GM21515 (cell line): ENCODE measurements at regions not wholly inside any gene's neighbourhood (a gene's known extent, or its start where the extent isn't known, plus 50 kb on each side); places are given as distances from the start of the nearest gene placed in this dataset.

Experiments
- ATAC-seq: cut with Tn5 transposase; IDR thresholded peaks from one replicate; pipeline ENCODE4 v1.9.1; 2021; ENCODE audit not compliant: unreplicated experiment

DNA sequence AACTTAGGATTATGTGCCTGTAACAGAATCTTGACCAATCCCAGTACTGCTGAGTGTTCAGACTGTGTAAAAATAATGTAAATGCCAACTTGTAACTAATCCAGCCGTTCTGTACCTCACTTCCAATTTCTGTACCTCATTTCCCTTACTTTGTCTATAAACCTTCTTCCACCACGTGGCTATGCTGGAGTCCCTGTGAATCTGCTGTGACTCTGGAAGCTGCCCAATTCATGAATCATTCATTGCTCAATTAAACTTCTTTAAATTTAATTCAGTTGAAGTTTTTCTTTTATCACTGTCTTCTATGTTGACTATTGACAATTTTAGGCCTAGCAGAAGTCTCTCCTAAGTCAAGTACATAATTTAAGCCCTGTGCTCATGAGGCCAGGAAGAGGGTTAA, 215.3 kb upstream of the RHOBTB1 start:
- no peak for ATAC-seq

DNA sequence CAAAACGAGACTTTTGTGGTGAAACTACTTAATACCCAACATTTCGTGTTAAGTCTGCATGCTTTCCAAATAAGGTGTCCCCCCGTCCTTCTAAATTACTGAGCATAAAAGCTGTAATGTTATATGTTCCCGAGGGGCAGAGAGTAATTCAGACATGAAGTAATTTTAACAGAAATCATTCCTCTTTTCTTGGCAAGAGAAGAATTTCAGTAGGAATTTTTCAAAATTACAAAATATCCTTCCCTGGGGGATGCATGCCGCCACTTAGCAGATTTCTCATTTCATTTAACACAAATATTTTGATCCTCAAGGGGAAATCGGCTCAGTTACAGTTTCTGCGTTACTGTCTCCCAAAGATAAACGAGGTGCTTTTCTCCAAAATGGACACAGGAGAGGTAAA, 213.2 kb upstream of the RHOBTB1 start:
- no peak for ATAC-seq

DNA sequence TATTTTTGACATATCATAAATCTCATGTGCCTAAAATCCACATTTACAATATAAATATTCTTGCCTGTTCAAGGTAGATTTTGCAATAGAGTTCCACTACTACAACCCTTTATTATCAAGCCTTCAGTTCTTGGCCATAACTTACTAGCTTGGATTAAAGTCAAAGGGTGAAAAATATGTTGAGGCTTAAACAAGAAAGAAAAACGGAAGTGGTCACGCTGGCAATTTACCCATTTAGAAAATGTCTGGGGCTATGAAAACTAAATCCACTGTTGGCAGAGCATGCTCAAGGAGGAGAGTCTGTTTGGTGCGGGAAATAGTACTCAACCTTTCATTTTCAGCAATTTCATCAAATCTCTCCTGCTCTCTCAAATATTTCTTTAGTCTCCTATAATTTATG, 209.8 kb upstream of the RHOBTB1 start:
- ATAC-seq, result no peak

DNA sequence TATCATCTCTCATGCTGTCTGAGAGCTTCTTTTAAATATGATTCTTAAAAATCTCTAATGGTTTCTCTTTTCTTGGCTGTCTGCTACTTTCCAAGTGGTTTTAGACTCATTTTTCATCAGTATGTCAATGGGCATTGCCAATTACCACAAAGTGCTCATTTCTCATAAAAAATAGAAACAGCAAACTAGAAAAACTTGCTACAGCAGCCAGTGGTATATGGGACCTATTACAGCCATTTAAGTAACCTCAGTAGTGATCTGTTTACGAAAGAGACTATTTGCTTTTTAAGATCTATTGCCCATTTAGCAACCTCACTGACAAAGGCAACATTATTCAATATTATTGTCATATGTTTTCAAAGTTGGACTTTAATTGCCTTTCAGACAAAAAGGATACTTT, 207.1 kb upstream of the RHOBTB1 start:
- no peak for ATAC-seq

DNA sequence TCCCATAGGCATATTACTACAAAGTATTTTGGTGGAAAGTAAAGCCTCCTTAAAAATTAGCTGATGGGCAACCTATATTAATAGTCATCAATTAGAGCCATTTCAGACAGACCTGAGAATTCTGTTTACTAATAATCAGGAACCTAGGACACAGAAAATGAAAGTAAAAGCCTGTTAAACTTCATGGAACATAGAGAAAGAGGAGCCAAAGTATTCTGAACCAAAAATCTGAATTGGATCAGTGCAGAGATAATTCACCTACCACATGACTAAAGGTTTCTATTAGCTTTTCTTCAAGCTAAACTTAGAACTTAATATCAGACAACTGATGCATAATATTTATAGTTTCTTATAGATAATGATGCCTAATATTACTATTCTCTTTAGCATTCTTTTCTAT, 204.5 kb upstream of the RHOBTB1 start:
- no peak for ATAC-seq

DNA sequence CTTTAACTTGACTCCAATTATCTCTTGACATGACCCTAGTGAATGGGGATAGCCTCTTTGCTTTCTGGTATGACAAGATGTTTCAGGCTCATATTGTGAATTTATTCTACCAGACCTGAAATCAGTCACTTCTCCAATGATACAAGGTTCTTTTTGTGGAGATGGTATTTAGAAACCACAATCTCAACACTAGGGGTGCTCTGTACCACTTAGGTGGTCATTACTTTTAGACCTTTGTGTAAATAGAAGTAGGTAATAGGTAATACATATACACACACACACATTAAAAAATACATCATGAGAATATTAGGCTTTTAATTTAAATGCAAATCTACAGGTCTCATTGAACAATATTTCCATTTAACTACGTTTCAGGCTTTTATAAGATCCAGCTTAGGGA, 199.0 kb upstream of the RHOBTB1 start:
- no peak for ATAC-seq

DNA sequence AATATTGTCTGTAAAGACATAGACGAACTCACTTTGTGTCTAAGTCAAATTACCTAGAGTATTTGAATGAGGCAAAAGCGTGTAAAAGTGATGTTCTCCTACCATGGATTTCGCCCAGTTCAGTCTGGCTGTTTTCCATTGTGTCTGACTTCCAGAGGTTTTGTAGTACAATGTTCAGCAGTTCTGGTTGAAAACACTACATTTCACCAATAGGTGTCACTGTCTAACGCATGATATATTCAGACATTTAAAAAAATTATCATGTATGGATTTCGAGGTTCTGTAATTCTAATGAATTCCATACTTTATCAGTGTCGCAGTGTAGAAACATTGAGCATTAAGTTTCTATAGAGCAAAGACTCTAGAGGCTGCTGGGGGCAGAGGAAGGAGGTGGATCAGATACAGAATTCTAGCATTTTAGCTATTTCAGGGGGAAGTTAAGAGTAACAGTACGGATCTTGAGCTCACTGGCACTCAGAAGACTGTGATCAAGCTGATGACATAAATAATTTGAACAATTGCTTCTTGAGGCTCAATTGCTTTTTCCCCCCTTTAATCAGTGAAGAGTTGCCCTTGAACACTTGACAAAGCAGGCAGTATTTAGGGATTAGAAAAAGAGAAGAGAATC, 196.9 kb upstream of the RHOBTB1 start:
- ATAC-seq, result no peak

DNA sequence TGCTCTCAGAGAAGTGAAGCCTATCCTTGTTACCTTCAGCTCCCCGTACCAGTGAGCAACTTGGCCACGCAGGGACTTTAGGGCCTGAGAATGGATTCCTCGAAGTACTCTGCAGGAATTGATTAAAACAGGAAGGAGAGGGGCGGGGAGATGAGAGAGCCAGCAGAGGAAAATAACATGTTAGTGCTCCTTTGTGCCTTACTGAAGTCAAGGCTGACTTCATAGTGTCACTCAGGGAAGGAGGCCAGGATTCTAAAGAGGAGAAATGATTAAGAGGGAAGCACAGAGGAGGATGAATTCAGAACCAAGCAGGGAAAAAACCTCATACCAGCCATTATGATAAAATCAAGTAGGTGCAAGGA, 195.6 kb upstream of the RHOBTB1 start:
- ATAC-seq, result no peak

DNA sequence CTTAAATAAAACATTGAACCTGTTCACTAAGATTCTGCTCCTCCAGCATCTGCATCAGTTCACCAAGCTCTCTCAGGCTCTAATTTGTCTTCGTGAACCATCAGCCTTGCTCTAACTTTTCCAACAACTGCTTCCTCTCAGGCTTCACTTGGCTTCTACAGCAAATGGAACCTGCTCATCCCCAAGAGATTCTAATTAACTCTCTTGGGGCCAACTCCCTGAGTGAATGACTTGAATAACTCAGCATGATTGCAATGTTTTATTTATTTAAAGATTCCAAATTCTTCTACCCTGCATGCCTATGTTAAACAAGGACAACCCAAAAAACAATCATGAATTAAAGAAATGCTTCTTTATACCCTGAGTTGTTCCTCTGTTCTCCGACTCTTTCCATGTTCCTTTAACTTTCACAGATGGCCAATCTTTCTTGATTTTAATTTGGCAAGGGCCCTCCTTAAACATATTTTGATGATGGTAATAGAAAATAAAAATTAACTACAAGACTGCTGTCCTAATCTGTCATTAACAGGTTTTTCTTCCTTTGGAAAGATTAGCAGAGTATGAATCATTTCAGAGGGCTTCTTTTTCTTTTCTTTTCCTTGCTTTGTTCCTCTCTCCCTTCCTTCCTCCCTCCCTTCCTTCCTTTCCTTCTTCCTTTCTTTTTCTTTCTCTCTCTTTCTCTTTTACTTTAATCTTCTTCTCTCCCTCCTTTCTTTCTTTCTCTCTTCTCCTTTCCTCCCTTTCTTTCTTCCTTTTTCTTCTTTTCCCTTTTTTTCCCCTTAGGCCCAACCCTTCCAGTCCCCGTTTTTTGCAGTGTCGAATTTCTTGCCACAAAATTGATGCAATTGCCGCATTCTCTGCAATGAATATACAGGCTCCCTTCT, 195.0 kb upstream of the RHOBTB1 start:
- ATAC-seq, result no peak

DNA sequence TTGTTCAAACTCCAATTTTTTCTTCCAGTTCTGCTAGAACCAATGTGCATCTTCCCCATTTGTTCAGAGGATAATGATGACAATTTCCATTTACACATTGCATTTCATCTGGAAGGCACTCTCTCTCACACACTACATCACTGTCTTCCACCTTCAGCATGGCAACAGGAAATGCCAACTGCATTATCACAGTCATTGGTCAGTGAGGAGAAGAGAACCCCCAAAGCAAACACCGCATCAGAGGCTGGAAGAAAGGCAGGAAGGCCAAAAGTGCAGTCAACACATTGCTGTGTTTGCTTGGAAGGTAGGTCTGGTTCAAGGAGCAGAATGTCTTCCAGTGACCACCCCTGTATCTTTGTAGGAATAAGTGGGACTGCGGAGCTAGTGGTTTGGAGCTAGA, 192.2 kb upstream of the RHOBTB1 start:
- no peak for ATAC-seq

DNA sequence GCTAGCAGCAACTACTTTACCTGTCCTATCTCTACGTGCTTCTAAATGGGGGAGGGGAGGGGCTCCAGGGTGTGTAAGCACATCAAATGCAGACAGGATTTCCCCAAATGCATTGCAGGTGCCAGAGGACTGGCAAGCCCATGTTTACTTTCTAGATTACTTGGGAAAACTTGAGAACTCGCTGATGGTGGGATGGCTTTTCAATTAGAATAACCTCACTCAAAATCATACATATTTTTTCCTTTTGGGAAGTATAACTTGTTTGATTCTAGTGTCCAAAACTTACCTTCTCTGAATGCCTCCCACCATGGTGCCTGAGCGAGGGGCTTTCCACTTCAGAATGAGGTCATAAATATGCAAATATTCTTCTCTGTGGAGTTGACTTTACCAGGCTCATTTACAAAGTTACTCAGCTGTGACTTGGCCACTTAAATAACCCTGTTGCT, 191.3 kb upstream of the RHOBTB1 start:
- peak; percentile 91 for ATAC-seq

DNA sequence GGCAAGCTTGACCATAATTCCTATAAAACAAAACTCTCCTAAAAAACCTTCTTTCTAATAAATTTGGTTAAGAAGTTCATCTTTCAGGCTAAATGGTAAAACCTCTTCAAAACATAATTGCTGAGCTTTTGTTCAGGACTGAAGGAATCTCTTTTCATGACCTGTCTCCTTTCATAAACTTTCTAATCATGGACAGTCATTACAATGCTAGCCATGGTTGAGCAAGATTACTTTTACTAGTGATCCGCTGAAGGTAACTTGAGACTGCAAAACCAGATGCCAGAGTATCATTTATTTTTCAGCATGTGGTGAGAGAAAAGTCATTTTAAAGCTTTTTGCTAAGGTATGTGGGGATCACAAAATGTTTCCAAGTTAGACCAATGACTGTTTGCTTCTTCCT, 186.4 kb upstream of the RHOBTB1 start:
- no peak for ATAC-seq

DNA sequence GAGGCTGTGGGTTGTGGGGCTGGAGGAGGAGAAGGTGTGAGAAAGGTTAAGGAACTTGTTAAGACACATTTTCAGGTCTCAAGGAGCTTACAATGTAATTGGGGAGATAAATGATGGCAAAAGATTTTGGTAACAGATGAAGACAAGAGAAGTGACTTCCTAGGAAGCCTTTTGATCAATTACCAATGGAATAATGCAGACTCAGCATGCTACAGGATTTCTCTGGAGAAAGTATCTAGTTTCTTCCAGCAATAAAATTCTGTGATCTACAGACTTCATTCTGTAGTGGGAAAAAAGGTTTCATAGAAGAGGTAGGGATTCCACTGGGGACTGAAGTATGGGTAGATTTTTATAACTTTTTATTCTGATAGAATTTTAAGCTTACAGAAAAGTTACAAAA, 184.2 kb upstream of the RHOBTB1 start:
- ATAC-seq, result no peak

DNA sequence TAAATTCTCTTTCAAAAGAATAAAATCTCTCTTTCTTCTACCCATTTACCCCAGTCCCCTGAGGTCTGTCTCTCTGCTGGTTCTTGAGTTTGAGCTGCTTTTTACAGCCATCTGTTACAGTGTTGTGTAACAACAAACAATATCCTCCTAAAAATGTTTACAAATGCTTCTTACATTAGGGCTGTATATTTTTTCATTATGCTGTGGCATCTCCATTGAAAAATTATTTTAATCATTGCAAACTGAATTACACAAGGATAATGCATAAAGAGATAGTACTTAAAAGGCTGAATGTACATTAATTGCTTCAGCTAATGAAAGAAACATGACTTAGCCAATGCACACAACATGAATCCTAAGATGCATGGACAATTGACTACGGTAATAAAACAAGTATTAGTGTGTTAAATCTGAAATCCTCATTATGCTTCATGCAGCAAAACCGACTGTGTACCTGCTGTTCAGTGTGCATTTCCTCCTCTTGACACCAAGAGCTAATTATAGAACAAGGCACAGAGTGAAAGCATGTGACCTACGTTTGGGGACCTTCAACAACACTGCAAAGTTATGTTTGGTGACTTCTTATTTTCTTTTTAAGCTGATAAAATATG, 181.7 kb upstream of the RHOBTB1 start:
- ATAC-seq, result peak; percentile 90

DNA sequence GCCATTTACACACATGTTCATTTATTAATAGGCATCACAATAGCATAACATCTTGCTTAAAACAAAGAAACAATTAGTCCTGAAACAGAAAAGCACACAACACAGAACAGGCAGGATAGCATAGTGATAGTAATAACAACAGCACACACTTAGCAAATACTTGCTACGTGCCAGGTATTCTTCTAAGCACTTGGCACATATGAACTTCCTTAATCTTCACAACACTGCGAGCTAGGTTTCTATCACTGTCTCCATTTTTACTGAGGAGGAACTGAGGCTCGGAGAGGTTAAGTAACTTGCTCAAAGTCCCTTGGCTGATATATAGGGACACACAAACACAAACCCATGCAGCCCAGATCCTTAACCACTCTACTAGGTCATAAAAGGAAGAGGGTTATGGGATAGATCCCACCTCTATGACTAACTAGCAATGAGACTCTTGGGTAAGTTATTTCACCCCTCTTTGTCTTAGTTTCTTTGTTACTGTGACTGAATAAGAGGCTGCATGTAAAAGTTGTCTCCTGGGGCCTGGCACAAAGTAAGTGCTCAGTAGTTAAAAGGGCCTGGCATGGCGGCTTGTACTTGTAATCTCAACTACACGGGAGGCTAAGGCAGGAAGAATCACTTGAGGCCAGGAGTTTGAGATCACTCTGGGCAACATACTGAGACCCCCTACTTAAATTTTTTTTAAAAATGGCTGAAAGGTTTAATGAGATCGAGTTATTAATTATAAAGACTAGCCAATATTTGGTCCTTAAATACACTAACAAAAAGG, 181.0 kb upstream of the RHOBTB1 start:
- ATAC-seq, result no peak

DNA sequence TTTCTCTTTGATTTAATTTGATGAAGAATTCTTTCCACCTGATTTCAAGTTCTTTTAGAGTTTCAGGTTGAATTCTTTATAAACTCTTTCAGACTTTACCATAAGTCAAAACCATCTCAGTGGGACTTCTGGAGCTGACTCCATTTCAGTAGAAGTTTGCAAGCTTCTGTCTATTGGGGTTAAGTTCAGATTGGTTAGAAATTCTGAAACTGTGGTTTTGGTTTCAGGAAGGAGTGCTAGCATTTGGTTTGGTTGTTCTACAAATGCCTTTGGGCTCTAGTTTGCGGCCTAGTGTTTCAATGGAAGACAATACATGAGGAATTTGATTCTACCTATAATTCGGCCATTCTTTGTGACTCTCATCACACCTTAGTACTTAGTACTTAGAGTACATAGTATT, 176.8 kb upstream of the RHOBTB1 start:
- peak; percentile 88 for ATAC-seq

DNA sequence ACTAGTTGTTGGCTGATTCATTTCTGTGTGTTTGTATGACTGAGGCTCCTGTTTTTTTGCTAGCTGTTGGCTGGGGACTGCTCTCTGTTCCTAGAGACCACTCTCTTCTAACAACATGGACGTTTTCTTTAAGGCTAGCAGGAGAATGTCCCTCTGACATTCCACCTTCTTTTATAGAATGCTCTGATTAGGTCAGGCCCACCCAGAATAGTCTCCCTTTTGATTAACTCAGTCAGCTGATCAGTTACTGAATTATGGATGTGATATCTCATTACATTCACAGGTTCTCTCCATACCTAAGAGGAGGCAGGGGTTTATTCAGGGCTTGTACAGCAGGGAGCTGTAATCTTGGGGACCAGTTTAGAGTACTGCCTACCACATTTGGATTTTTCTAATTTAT, 175.6 kb upstream of the RHOBTB1 start:
- ATAC-seq, result no peak

DNA sequence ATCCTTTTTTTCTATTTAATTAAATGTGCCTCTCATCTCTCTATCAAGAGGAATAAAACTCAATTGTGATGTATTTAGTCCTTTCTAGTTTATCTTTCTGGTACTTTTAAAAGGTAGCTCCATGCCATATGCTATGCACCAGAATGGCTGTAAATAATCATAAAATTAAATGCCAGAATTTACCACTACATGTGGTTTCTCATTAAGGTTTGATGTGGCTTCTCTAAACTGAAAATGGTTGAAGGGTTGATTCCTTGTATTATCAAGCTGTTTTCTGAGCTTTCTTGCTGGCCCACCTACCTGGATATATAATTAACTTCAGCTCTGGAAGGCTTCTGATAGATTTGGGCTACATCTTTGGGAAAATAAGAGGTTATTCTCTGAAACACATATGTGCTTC, 171.9 kb upstream of the RHOBTB1 start:
- ATAC-seq, result no peak

DNA sequence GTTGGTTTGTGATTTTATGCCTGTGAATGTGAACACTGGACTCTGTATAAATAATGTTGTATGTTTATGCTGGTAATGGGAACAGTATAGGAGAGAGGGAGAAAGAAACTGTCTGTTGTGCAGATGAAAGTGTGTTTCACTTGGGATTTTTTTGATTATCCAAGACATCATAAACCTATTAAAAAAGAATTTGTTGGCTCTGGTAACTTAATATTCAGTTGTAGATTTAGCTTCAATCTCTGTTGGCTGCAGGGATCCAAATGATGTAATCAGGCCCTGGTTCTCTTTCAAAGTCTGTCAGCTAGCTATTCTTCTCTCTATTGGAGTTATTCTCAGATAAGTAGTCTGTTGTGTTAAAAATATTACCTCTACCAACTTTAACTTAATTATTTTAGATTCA, 168.8 kb upstream of the RHOBTB1 start:
- ATAC-seq, result no peak

DNA sequence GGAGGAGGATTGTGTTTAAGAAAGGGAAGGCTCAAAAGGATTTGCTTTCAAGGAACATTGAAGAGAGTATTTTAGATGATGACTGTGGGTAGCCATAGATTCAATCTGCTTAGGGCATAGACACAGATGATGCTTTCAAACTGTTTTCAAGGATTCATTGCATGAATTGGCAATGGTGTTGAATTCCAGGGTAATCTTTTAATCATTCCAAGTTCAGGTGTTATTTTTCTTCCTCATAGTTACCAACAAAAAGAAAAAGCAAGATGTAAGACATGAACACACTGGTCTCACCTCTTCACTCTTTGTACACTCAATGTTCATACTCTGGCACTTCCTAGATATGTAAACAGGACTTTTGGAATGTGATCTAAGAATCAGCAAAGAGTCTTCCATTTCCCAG, 167.0 kb upstream of the RHOBTB1 start:
- ATAC-seq, result no peak

DNA sequence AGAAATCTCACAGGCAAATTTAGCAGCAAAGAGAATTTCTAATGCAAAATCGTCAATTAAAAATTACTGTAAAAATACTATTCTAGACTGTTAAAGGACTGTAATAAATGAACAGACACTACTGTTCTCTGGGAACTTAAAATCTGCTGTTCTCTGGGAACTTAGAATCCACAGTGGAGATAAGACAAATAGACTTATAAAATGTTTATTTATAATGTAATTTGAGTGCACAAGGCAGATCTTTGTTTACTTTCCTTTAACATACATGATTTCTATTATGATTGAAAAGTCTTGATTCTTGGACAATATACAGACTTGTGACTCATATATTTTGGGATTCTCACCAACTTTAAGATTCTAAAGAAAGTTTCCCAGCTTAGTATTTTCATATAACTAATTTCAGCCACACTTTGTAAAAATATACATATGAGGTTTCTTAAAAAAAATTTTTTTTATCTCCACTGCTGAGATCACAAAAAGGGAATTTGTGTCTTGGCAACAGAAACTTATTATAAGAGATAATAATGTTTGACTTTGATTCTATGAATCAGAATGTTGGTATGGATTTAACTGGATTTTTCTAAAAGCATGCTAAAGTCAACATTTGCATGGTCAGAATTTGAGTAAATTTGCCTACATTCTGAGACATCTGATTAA, 166.3 kb upstream of the RHOBTB1 start:
- ATAC-seq, result no peak
